C1 segment of cervical spinal cord (tissue), 14 donors: ENCODE measurements at regions not wholly inside any gene's neighbourhood (a gene's known extent, or its start where the extent isn't known, plus 50 kb on each side); places are given as distances from the start of the nearest gene placed in this dataset.
"Not testable (repeated sequence)": the region's sequence is repeated elsewhere in the genome, so short reads cannot be mapped to it uniquely, and the experiment has no call there.

Experiments used
- DNase-seq, 14 donors: peaks; one replicate each; lab custom pipeline; 2025; lab: John Stamatoyannopoulos, UW

- no peak for DNase-seq
Measured at GRCh38 chr15:96160800-96161199, 169.7 kb upstream of the NR2F2 start.

GRCh38 chr15:96162322-96162721, 168.2 kb upstream of the NR2F2 start:
- DNase-seq: no peak

GRCh38 chr15:96165081-96165480, 165.4 kb upstream of the NR2F2 start:
- no peak for DNase-seq

GRCh38 chr15:96165775-96166174, 164.7 kb upstream of the NR2F2 start:
- DNase-seq: no peak

GRCh38 chr15:96166223-96167200, 164.0 kb upstream of the NR2F2 start:
- DNase-seq: no peak

- DNase-seq: not testable (repeated sequence)
Measured at GRCh38 chr15:96170616-96170978, 159.9 kb upstream of the NR2F2 start.

GRCh38 chr15:96170979-96171739, 159.3 kb upstream of the NR2F2 start:
- DNase-seq: no peak

GRCh38 chr15:96171853-96172296, 158.6 kb upstream of the NR2F2 start:
- no peak for DNase-seq

GRCh38 chr15:96172417-96172816, 158.1 kb upstream of the NR2F2 start:
- DNase-seq: no peak

- no peak for DNase-seq
Measured at GRCh38 chr15:96176831-96177230, 153.7 kb upstream of the NR2F2 start.

- no peak for DNase-seq
Measured at GRCh38 chr15:96177279-96177678, 153.2 kb upstream of the NR2F2 start.

GRCh38 chr15:96180087-96180748, 150.3 kb upstream of the NR2F2 start:
- no peak for DNase-seq

- DNase-seq: no peak
Measured at GRCh38 chr15:96181217-96181616, 149.3 kb upstream of the NR2F2 start.

- no peak for DNase-seq
Measured at GRCh38 chr15:96181873-96182301, 148.6 kb upstream of the NR2F2 start.

GRCh38 chr15:96182736-96183513, 147.6 kb upstream of the NR2F2 start:
- no peak for DNase-seq

GRCh38 chr15:96183514-96183850, 147.0 kb upstream of the NR2F2 start:
- DNase-seq: no peak

GRCh38 chr15:96183867-96184266, 146.6 kb upstream of the NR2F2 start:
- no peak for DNase-seq

GRCh38 chr15:96184297-96184696, 146.2 kb upstream of the NR2F2 start:
- no peak for DNase-seq

- no peak for DNase-seq
Measured at GRCh38 chr15:96186105-96186504, 144.4 kb upstream of the NR2F2 start.

- no peak for DNase-seq
Measured at GRCh38 chr15:96187341-96188305, 142.9 kb upstream of the NR2F2 start.
